ENCODE measurements at regions not wholly inside any gene's neighbourhood (a gene's known extent, or its start where the extent isn't known, plus 50 kb on each side); places are given as distances from the start of the nearest gene placed in this dataset.

- Mint-ChIP-seq H3K4me3 (no peak overlapping the region), H3K27me3 (ENCODE audit: low read depth) (no peaks in the 10 kb centered on the region), H3K4me1 (no peaks in the 10 kb centered on the region; the same call in 1 of the 2 replicates), H3K9me3 (no peaks in the 10 kb centered on the region), H3K36me3 (no peaks in the 10 kb centered on the region), H3K27ac (no peak overlapping the region)
- TF ChIP-seq ZNF317 (CRISPR knock-in tag; IDR thresholded peaks at IDR 0.05; ENCODE audit: borderline replicate concordance, low read depth) (no peak), NFYB (CRISPR knock-in tag; conservative IDR thresholded peaks at IDR 0.05; ENCODE audit: low read depth) (no peak), ATF3 (CRISPR knock-in tag; conservative IDR thresholded peaks at IDR 0.05) (no peak), MLX (CRISPR knock-in tag; IDR thresholded peaks at IDR 0.05) (no peak), MYBL2 (CRISPR knock-in tag; IDR thresholded peaks at IDR 0.05) (no peak), JUN (CRISPR knock-in tag; IDR thresholded peaks at IDR 0.05) (no peak), NR2C2 (CRISPR knock-in tag; IDR thresholded peaks at IDR 0.05) (no peak), SMAD3 (CRISPR knock-in tag; IDR thresholded peaks at IDR 0.05; ENCODE audit: borderline replicate concordance) (no peak), ETV6 (CRISPR knock-in tag; IDR thresholded peaks at IDR 0.05) (no peak), KAT7 (CRISPR knock-in tag; IDR thresholded peaks at IDR 0.05; ENCODE audit: borderline replicate concordance) (no peak), MAX (CRISPR knock-in tag; IDR thresholded peaks at IDR 0.05) (no peak), E2F1 (CRISPR knock-in tag; IDR thresholded peaks at IDR 0.05) (no peak), E2F5 (CRISPR knock-in tag; IDR thresholded peaks at IDR 0.05) (no peak), ATF2 (CRISPR knock-in tag; IDR thresholded peaks at IDR 0.05; ENCODE audit: borderline replicate concordance, low read depth) (no peak), CDX4 (CRISPR knock-in tag; IDR thresholded peaks at IDR 0.05; ENCODE audit: borderline replicate concordance) (no peak)
- DNase-seq (ENCODE audit: low spot score) (no peak), ATAC-seq (no peak)
- ChIA-PET POLR2A (no interaction called here), CTCF (interaction anchor here (1.3 kb wide), 2 partner anchors 42 to 737 kb away, joined by 3 to 5 read pairs; no protein-coding TSS in a partner anchor)
These were observed 329.4 kb upstream of the PCDH18 start for GRCh38 chr4:137861682-137862081.

- DNase-seq (ENCODE audit: low spot score) (no peak), ATAC-seq (no peak)
- peaks cover 12% of the 10 kb centered on the region; the same call in 1 of the 2 replicates for H3K36me3 Mint-ChIP-seq
- H3K4me3 Mint-ChIP-seq: no peak overlapping the region
- CTCF ChIA-PET: interaction anchor here (0.5 to 0.6 kb wide), 2 partner anchors 234 to 570 kb away, joined by 3 to 4 read pairs; no protein-coding TSS in a partner anchor
- H3K27ac Mint-ChIP-seq: no peak overlapping the region
- no peak for TF ChIP-seq ZNF317 (CRISPR knock-in tag; IDR thresholded peaks at IDR 0.05; ENCODE audit: borderline replicate concordance, low read depth)
- TF ChIP-seq STAT6 (CRISPR knock-in tag; conservative IDR thresholded peaks at IDR 0.05; ENCODE audit: low read depth): no peak
- no peak for TF ChIP-seq GTF2I (CRISPR knock-in tag; conservative IDR thresholded peaks at IDR 0.05)
- TF ChIP-seq ZNF425 (CRISPR knock-in tag; conservative IDR thresholded peaks at IDR 0.05): no peak
- TF ChIP-seq TCF7 (CRISPR knock-in tag; IDR thresholded peaks at IDR 0.05; ENCODE audit: low read depth): no peak
- H3K4me1 Mint-ChIP-seq: no peaks in the 10 kb centered on the region; the same call in 1 of the 2 replicates
- POLR2A ChIA-PET: no interaction called here
- no peaks in the 10 kb centered on the region for H3K27me3 Mint-ChIP-seq (ENCODE audit: low read depth)
- H3K9me3 Mint-ChIP-seq: peaks cover 39% of the 10 kb centered on the region
These were observed 321.1 kb upstream of the PCDH18 start for GRCh38 chr4:137853424-137853823.
